ENCODE measurements at regions not wholly inside any gene's neighbourhood (a gene's known extent, or its start where the extent isn't known, plus 50 kb on each side); places are given as distances from the start of the nearest gene placed in this dataset.

GRCh38 chr3:70516076-70516475 lies 203.6 kb upstream of the MDFIC2 start:
- H3K9me3 ChIP-seq (ENCODE audit: low read length), result no peaks in the 10 kb centered on the region
- no peaks in the 10 kb centered on the region for H3K27me3 ChIP-seq (ENCODE audit: insufficient read depth, low read length)
- TF ChIP-seq CTCF (IDR thresholded peaks at IDR 0.05; ENCODE audit: low read length) (no peak), EZH2 (IDR thresholded peaks at IDR 0.05; ENCODE audit: borderline replicate concordance, low read length) (no peak)
- no peak overlapping the region for H3K9ac ChIP-seq (ENCODE audit: low read length)
- H3K4me2 ChIP-seq (ENCODE audit: low read length), result no peak overlapping the region
- H3K27ac ChIP-seq (ENCODE audit: low read depth, low read length, poor library complexity, severe bottlenecking), result no peak overlapping the region
- no peaks in the 10 kb centered on the region for H3K79me2 ChIP-seq (ENCODE audit: insufficient read depth, low read length)
- H3F3A ChIP-seq (ENCODE audit: insufficient read depth, low read length), result no peaks in the 10 kb centered on the region
- no peak overlapping the region for H2AFZ ChIP-seq (ENCODE audit: low read length)
- H3K36me3 ChIP-seq (ENCODE audit: insufficient read depth, low read length), result no peaks in the 10 kb centered on the region
- H3K4me1 ChIP-seq (ENCODE audit: insufficient read depth, low read length, severe bottlenecking), result no peaks in the 10 kb centered on the region
- no peaks in the 10 kb centered on the region for H4K20me1 ChIP-seq (ENCODE audit: insufficient read depth, low read length)
- no peak overlapping the region for H3K4me3 ChIP-seq (ENCODE audit: low read depth, low read length, poor library complexity, severe bottlenecking)
- no peaks in the 10 kb centered on the region for H3K9me2 ChIP-seq (ENCODE audit: low read depth, low read length)

- H3F3A ChIP-seq (ENCODE audit: insufficient read depth, low read length), result no peaks in the 10 kb centered on the region
- H3K27me3 ChIP-seq (ENCODE audit: insufficient read depth, low read length), result no peaks in the 10 kb centered on the region
- H3K4me3 ChIP-seq (ENCODE audit: low read depth, low read length, poor library complexity, severe bottlenecking), result no peak overlapping the region
- no peak overlapping the region for H3K9ac ChIP-seq (ENCODE audit: low read length)
- no peaks in the 10 kb centered on the region for H3K36me3 ChIP-seq (ENCODE audit: insufficient read depth, low read length)
- H4K20me1 ChIP-seq (ENCODE audit: insufficient read depth, low read length), result no peaks in the 10 kb centered on the region
- no peak overlapping the region for H3K27ac ChIP-seq (ENCODE audit: low read depth, low read length, poor library complexity, severe bottlenecking)
- no peaks in the 10 kb centered on the region for H3K9me3 ChIP-seq (ENCODE audit: low read length)
- H2AFZ ChIP-seq (ENCODE audit: low read length), result no peak overlapping the region
- no peaks in the 10 kb centered on the region for H3K4me1 ChIP-seq (ENCODE audit: insufficient read depth, low read length, severe bottlenecking)
- no peaks in the 10 kb centered on the region for H3K79me2 ChIP-seq (ENCODE audit: insufficient read depth, low read length)
- no peak overlapping the region for H3K4me2 ChIP-seq (ENCODE audit: low read length)
- no peak for TF ChIP-seq CTCF (IDR thresholded peaks at IDR 0.05; ENCODE audit: low read length)
- TF ChIP-seq EZH2 (IDR thresholded peaks at IDR 0.05; ENCODE audit: borderline replicate concordance, low read length), result no peak
- no peaks in the 10 kb centered on the region for H3K9me2 ChIP-seq (ENCODE audit: low read depth, low read length)
Observed at GRCh38 chr3:70507486-70507885, 195.0 kb upstream of the MDFIC2 start.

- Histone ChIP-seq H3K27me3 (ENCODE audit: insufficient read depth, low read length) (no peaks in the 10 kb centered on the region), H3K9ac (ENCODE audit: low read length) (no peak overlapping the region), H3F3A (ENCODE audit: insufficient read depth, low read length) (no peaks in the 10 kb centered on the region), H3K36me3 (ENCODE audit: insufficient read depth, low read length) (no peaks in the 10 kb centered on the region), H4K20me1 (ENCODE audit: insufficient read depth, low read length) (no peaks in the 10 kb centered on the region), H3K4me1 (ENCODE audit: insufficient read depth, low read length, severe bottlenecking) (no peaks in the 10 kb centered on the region), H2AFZ (ENCODE audit: low read length) (no peak overlapping the region), H3K79me2 (ENCODE audit: insufficient read depth, low read length) (no peaks in the 10 kb centered on the region), H3K9me2 (ENCODE audit: low read depth, low read length) (no peaks in the 10 kb centered on the region), H3K9me3 (ENCODE audit: low read length) (no peaks in the 10 kb centered on the region), H3K4me3 (ENCODE audit: low read depth, low read length, poor library complexity, severe bottlenecking) (no peak overlapping the region), H3K4me2 (ENCODE audit: low read length) (no peak overlapping the region), H3K27ac (ENCODE audit: low read depth, low read length, poor library complexity, severe bottlenecking) (no peak overlapping the region)
- TF ChIP-seq CTCF (IDR thresholded peaks at IDR 0.05; ENCODE audit: low read length), result no peak
- no peak for TF ChIP-seq EZH2 (IDR thresholded peaks at IDR 0.05; ENCODE audit: borderline replicate concordance, low read length)
Observed at GRCh38 chr3:70506775-70507174, 194.3 kb upstream of the MDFIC2 start.

All from OCI-LY1 (cell line).